Uterus (tissue), 3 donors: ENCODE measurements at regions not wholly inside any gene's neighbourhood (a gene's known extent, or its start where the extent isn't known, plus 50 kb on each side); places are given as distances from the start of the nearest gene placed in this dataset.

ENCODE experiments used
- DNase-seq, 2 donors: peaks; one replicate each; pipeline ENCODE4 v3.0.0-alpha.2; 2019 to 2020
- H3K27ac ChIP-seq, 2 donors: fragments of 200-600 bp; sonication (generic); 1 replicate in 1 of 2; 2 replicates in 1 of 2; pipeline ENCODE4 v1.5.1; 2016 to 2018
- H3K27me3 ChIP-seq, 2 donors: fragments of 200-600 bp; sonication (generic); one replicate each; pipeline ENCODE4 v1.5.1; 2018 to 2019; ENCODE audit warnings: control low read depth in 1 of 2
- H3K36me3 ChIP-seq, 2 donors: fragments of 200-600 bp; sonication (generic); one replicate each; pipeline ENCODE4 v1.5.1; 2019; ENCODE audit warnings: control low read depth in 1 of 2
- H3K4me1 ChIP-seq, 2 donors: fragments of 200-600 bp; sonication (generic); one replicate each; pipeline ENCODE4 v1.5.1; 2018 to 2019; ENCODE audit warnings: control low read depth in 1 of 2
- H3K4me3 ChIP-seq, 2 donors: fragments of 200-600 bp; sonication (generic); 1 replicate in 1 of 2; 2 replicates in 1 of 2; pipeline ENCODE4 v1.5.1; 2018 to 2019; ENCODE audit warnings: mild to moderate bottlenecking in 1 of 2
- H3K9me3 ChIP-seq, 2 donors: fragments of 200-600 bp; sonication (generic); one replicate each; pipeline ENCODE4 v1.5.1; 2019; ENCODE audit warnings: control low read depth in 1 of 2
- CTCF ChIP-seq, 4 experiments: fragments of 200-600 bp in 2 of 4; fragments of 450-650 bp in 2 of 4; sonication (generic) in 2 of 4; IDR thresholded peaks; one replicate each; pipeline ENCODE4 v1.5.1; 2016 to 2019; ENCODE audit warnings: antibody characterized with exemption in 4 of 4, mild to moderate bottlenecking in 2 of 4, moderate library complexity in 1 of 4
- POLR2A ChIP-seq, 2 donors: fragments of 450-650 bp; IDR thresholded peaks; one replicate each; pipeline ENCODE4 v1.6.1; 2016; ENCODE audit warnings: antibody characterized with exemption in 2 of 2, mild to moderate bottlenecking in 1 of 2, moderate library complexity in 1 of 2
- intact Hi-C: fragments of 100-400 bp; cut with DNase I; formaldehyde crosslinking; loops from one replicate; pipeline ENCODE4 v1.15.1; 2023; ENCODE audit warnings: low total_unique reads
- donor health status: DM: yes; HTN: yes; CAD: no.

GRCh38 chr3:41026394-41027177 is 172.7 kb upstream of the CTNNB1 start:
- no peaks in the 10 kb centered on the region for H3K9me3 ChIP-seq
- intact Hi-C loops, result no loop called here
- no peak overlapping the region for H3K27ac ChIP-seq
- H3K4me1 ChIP-seq, result peaks cover 0 to 5% of the 10 kb centered on the region in 2 donors
- no peak for TF ChIP-seq POLR2A (IDR thresholded peaks at IDR 0.05)
- no peak for TF ChIP-seq CTCF (IDR thresholded peaks at IDR 0.05)
- H3K4me3 ChIP-seq, result no peak overlapping the region
- H3K36me3 ChIP-seq, result no peaks in the 10 kb centered on the region
- H3K27me3 ChIP-seq, result no peaks in the 10 kb centered on the region
- DNase-seq, result peak; percentile 80 to 82

GRCh38 chr3:41029356-41029755 is 169.9 kb upstream of the CTNNB1 start:
- no peak for DNase-seq
- H3K36me3 ChIP-seq, result no peaks in the 10 kb centered on the region
- H3K4me3 ChIP-seq, result no peak overlapping the region
- TF ChIP-seq CTCF (IDR thresholded peaks at IDR 0.05) (no peak), POLR2A (IDR thresholded peaks at IDR 0.05) (no peak)
- no peaks in the 10 kb centered on the region for H3K9me3 ChIP-seq
- intact Hi-C loops, result no loop called here
- no peak overlapping the region for H3K27ac ChIP-seq
- peaks cover 0 to 5% of the 10 kb centered on the region in 2 donors for H3K4me1 ChIP-seq
- H3K27me3 ChIP-seq, result no peaks in the 10 kb centered on the region

GRCh38 chr3:41030220-41030619 is 169.1 kb upstream of the CTNNB1 start:
- intact Hi-C loops, result no loop called here
- peaks cover 0 to 5% of the 10 kb centered on the region in 2 donors for H3K4me1 ChIP-seq
- no peaks in the 10 kb centered on the region for H3K27me3 ChIP-seq
- no peak for DNase-seq
- no peaks in the 10 kb centered on the region for H3K9me3 ChIP-seq
- no peak overlapping the region for H3K27ac ChIP-seq
- no peak for TF ChIP-seq POLR2A (IDR thresholded peaks at IDR 0.05)
- no peak for TF ChIP-seq CTCF (IDR thresholded peaks at IDR 0.05)
- H3K36me3 ChIP-seq, result no peaks in the 10 kb centered on the region
- H3K4me3 ChIP-seq, result no peak overlapping the region

DNA sequence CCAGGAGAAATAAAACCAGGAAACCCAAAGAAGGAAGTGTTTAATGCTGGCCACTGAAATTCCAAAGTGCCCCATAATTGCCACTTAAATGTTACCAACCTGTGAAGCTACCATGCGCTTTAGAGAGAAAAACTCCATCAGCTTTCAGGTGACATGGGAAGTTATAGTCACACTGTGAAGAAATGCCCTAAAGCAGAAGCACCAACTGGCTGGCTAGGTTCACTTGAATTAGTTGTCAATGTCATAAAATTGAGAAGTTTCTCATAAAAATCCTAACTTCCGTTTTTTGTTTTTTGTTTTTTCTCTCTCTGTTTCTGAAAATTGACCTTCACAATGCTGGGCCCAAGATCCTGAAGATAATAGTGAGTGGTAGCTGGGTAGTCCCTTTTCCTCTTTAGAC is 167.9 kb upstream of the CTNNB1 start:
- TF ChIP-seq CTCF (IDR thresholded peaks at IDR 0.05) (no peak), POLR2A (IDR thresholded peaks at IDR 0.05) (no peak)
- intact Hi-C loops, result no loop called here
- no peak for DNase-seq
- Histone ChIP-seq H3K27me3 (no peaks in the 10 kb centered on the region), H3K27ac (no peak overlapping the region), H3K36me3 (no peaks in the 10 kb centered on the region), H3K4me3 (no peak overlapping the region), H3K9me3 (no peaks in the 10 kb centered on the region), H3K4me1 (peaks cover 0 to 5% of the 10 kb centered on the region in 2 donors)

DNA sequence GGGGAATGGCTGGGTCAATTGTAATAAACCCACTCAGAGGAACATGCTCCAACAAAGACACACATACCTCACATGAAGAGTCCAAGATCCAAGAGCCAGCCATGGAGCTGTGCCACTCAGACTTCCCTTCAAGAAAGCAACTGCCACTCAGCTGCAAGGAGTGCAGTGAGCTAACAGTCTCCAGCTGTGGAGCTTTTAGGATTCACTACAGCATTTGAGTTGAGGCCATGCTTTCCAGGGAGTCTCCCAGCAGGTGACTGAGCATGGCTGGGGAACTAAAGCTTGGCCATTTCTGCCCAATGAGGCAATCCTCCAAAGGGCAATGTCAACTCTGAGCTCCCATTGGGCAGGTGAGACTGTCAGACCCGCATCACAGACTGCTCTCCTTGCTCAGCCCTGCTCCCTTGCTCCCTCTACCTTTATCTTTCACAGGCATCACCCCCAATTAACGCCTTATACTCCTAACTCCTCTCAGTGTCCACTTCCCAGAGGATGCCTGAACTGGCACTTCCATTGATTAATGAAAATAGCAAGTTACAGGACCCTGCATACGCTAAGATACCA is 165.3 kb upstream of the CTNNB1 start:
- intact Hi-C loops, result no loop called here
- Histone ChIP-seq H3K9me3 (no peaks in the 10 kb centered on the region), H3K4me1 (no peaks in the 10 kb centered on the region), H3K4me3 (no peak overlapping the region), H3K36me3 (no peaks in the 10 kb centered on the region), H3K27me3 (no peaks in the 10 kb centered on the region), H3K27ac (no peak overlapping the region)
- TF ChIP-seq POLR2A (IDR thresholded peaks at IDR 0.05) (no peak), CTCF (IDR thresholded peaks at IDR 0.05) (no peak)
- DNase-seq, result no peak
